GM23248 (cell line): ENCODE measurements at regions not wholly inside any gene's neighbourhood (a gene's known extent, or its start where the extent isn't known, plus 50 kb on each side); places are given as distances from the start of the nearest gene placed in this dataset.
A peak's percentile ranks its signal among the peaks of the same experiment; 100 is the strongest.
"Not testable (repeated sequence)": the region's sequence is repeated elsewhere in the genome, so short reads cannot be mapped to it uniquely, and the experiment has no call there.

Experiments used
- DNase-seq: peaks from one replicate; pipeline ENCODE4 v3.0.0-alpha.2; 2015
- H2AFZ ChIP-seq: fragments of 200-600 bp; sonication (generic); 2 replicates; pipeline ENCODE4 v1.6.1; 2016; ENCODE audit warnings: antibody characterized with exemption
- H3F3A ChIP-seq: fragments of 200-600 bp; sonication (generic); 2 replicates; pipeline ENCODE4 v1.6.1; 2016; ENCODE audit warnings: mild to moderate bottlenecking, antibody characterized with exemption, mixed run types; ENCODE audit not compliant: insufficient read depth
- H3K27ac ChIP-seq: fragments of 200-600 bp; sonication (generic); 2 replicates; pipeline ENCODE4 v1.5.1; 2016; ENCODE audit warnings: mild to moderate bottlenecking
- H3K27me3 ChIP-seq: fragments of 200-600 bp; sonication (generic); replicated peaks from 2 replicates; pipeline ENCODE4 v1.6.1; 2016; ENCODE audit warnings: mild to moderate bottlenecking; ENCODE audit not compliant: insufficient read depth
- H3K36me3 ChIP-seq: fragments of 200-600 bp; sonication (generic); 2 replicates; pipeline ENCODE4 v1.6.1; 2016; ENCODE audit warnings: low read depth, mild to moderate bottlenecking
- H3K4me1 ChIP-seq: fragments of 200-600 bp; sonication (generic); 2 replicates; pipeline ENCODE4 v1.6.1; 2016; ENCODE audit warnings: mild to moderate bottlenecking; ENCODE audit not compliant: insufficient read depth
- H3K4me2 ChIP-seq: fragments of 200-600 bp; sonication (generic); one replicate; pipeline ENCODE4 v1.6.1; 2016; ENCODE audit warnings: mild to moderate bottlenecking; ENCODE audit not compliant: unreplicated experiment
- H3K4me3 ChIP-seq: fragments of 200-600 bp; sonication (generic); 2 replicates; pipeline ENCODE4 v1.5.1; 2016; ENCODE audit warnings: mild to moderate bottlenecking
- H3K79me2 ChIP-seq: fragments of 200-600 bp; sonication (generic); 2 replicates; pipeline ENCODE4 v1.6.1; 2016; ENCODE audit warnings: mild to moderate bottlenecking; ENCODE audit not compliant: insufficient read depth
- H3K9ac ChIP-seq: fragments of 200-600 bp; sonication (generic); 2 replicates; pipeline ENCODE4 v1.6.1; 2016; ENCODE audit warnings: mild to moderate bottlenecking
- H3K9me2 ChIP-seq: fragments of 200-600 bp; sonication (generic); 2 replicates; pipeline ENCODE4 v1.6.1; 2016; ENCODE audit warnings: mixed run types, mild to moderate bottlenecking, moderate library complexity; ENCODE audit not compliant: insufficient read depth
- H3K9me3 ChIP-seq: fragments of 200-600 bp; sonication (generic); one replicate; pipeline ENCODE4 v1.6.1; 2017; ENCODE audit warnings: low read depth
- H4K20me1 ChIP-seq: fragments of 200-600 bp; sonication (generic); 2 replicates; pipeline ENCODE4 v1.6.0; 2016; ENCODE audit not compliant: insufficient read depth
- EZH2 ChIP-seq: fragments of 200-600 bp; sonication (generic); IDR thresholded peaks from 2 replicates; pipeline ENCODE4 v1.6.1; 2018; ENCODE audit warnings: antibody characterized with exemption, mild to moderate bottlenecking; ENCODE audit not compliant: insufficient read depth, poor library complexity, severe bottlenecking
- EZH2phosphoT487 ChIP-seq: fragments of 200-600 bp; sonication (generic); IDR thresholded peaks from 2 replicates; pipeline ENCODE4 v1.6.1; 2018; ENCODE audit warnings: antibody characterized with exemption, moderate library complexity, mild to moderate bottlenecking, low read depth; ENCODE audit not compliant: insufficient read depth
- WGBS, 2 experiments: methylation state at CpG; one replicate each; pipeline ENCODE4 v1.1.6; 2015 to 2017; ENCODE audit warnings: low lambda C conversion rate in 2 of 2, low coverage in 1 of 2; ENCODE audit errors: missing lambda C conversion rate in 2 of 2; 5-methylcytosine and 5-hydroxymethylcytosine counted together
- in situ Hi-C: fragments of 300-500 bp; cut with MboI; formaldehyde crosslinking; loops from 2 replicates; pipeline ENCODE4 v1.15.0; 2020

GRCh38 chr15:77881950-77882349 is 195.6 kb downstream of the TBC1D2B start:
- Histone ChIP-seq H3K27ac (no peak overlapping the region), H3K9me2 (no peaks in the 10 kb centered on the region), H2AFZ (no peak overlapping the region), H3K9ac (no peak overlapping the region), H3K4me3 (no peak overlapping the region), H3K9me3 (no peaks in the 10 kb centered on the region), H4K20me1 (no peaks in the 10 kb centered on the region), H3K4me2 (no peak overlapping the region), H3K36me3 (no peaks in the 10 kb centered on the region), H3F3A (no peaks in the 10 kb centered on the region), H3K27me3 (no peaks in the 10 kb centered on the region), H3K79me2 (no peaks in the 10 kb centered on the region), H3K4me1 (no peaks in the 10 kb centered on the region)
- no peak for DNase-seq
- TF ChIP-seq EZH2 (no peak), EZH2phosphoT487 (no peak)
- 91 to 95% methylated on average over 5 of the region's 5 CpGs for WGBS, 2 experiments
- in situ Hi-C loops: no loop called here

GRCh38 chr15:77881535-77881934 is 196.0 kb downstream of the TBC1D2B start:
- H3K27me3 ChIP-seq, H4K20me1 ChIP-seq, H3K4me1 ChIP-seq, H2AFZ ChIP-seq, DNase-seq, H3K36me3 ChIP-seq, H3K27ac ChIP-seq, H3K9me3 ChIP-seq, H3F3A ChIP-seq, H3K4me3 ChIP-seq, H3K4me2 ChIP-seq, H3K79me2 ChIP-seq, in situ Hi-C loops, H3K9me2 ChIP-seq, H3K9ac ChIP-seq: not testable (repeated sequence)
- 85 to 87% methylated on average over 7 to 15 of the region's 16 CpGs for WGBS, 2 experiments

- H3K9me3 ChIP-seq, H3K36me3 ChIP-seq, H3K79me2 ChIP-seq, H3K27me3 ChIP-seq, H2AFZ ChIP-seq, H3K4me3 ChIP-seq, in situ Hi-C loops, H3K4me2 ChIP-seq, H3F3A ChIP-seq, H3K27ac ChIP-seq, H3K9ac ChIP-seq, H3K4me1 ChIP-seq, H4K20me1 ChIP-seq, H3K9me2 ChIP-seq: not testable (repeated sequence)
- WGBS, 2 experiments: 38 to 54% methylated on average over 3 to 4 of the region's 6 CpGs
- DNase-seq: peak; percentile 48
Observed at GRCh38 chr15:77879466-77879865, 198.0 kb downstream of the TBC1D2B start.

- Histone ChIP-seq H3K4me1 (no peaks in the 10 kb centered on the region), H3K27me3 (no peaks in the 10 kb centered on the region), H3K4me3 (no peak overlapping the region), H4K20me1 (no peaks in the 10 kb centered on the region), H3K9me2 (no peaks in the 10 kb centered on the region), H3K27ac (no peak overlapping the region), H3K36me3 (no peaks in the 10 kb centered on the region), H2AFZ (no peak overlapping the region), H3K9ac (no peak overlapping the region), H3K79me2 (no peaks in the 10 kb centered on the region), H3K9me3 (no peaks in the 10 kb centered on the region), H3F3A (no peaks in the 10 kb centered on the region), H3K4me2 (no peak overlapping the region)
- in situ Hi-C loops: no loop called here
- WGBS, 2 experiments: 54 to 62% methylated on average over 2 to 5 of the region's 5 CpGs
- TF ChIP-seq EZH2 (no peak), EZH2phosphoT487 (no peak)
- DNase-seq: no peak
Observed at GRCh38 chr15:77877869-77878577, 199.5 kb downstream of the TBC1D2B start.

GRCh38 chr15:77876107-77876820 is 201.2 kb downstream of the TBC1D2B start:
- H3F3A ChIP-seq, in situ Hi-C loops, H3K9me2 ChIP-seq, H4K20me1 ChIP-seq, H3K9ac ChIP-seq, H2AFZ ChIP-seq, H3K79me2 ChIP-seq, H3K36me3 ChIP-seq, H3K4me3 ChIP-seq, H3K9me3 ChIP-seq, H3K4me1 ChIP-seq, H3K27me3 ChIP-seq, H3K27ac ChIP-seq, H3K4me2 ChIP-seq, DNase-seq: not testable (repeated sequence)
- 55 to 69% methylated on average over 3 to 4 of the region's 9 CpGs for WGBS, 2 experiments

GRCh38 chr15:77875066-77875721 is 202.3 kb downstream of the TBC1D2B start:
- DNase-seq: peak; percentile 55
- 40% methylated on average over 13 of the region's 13 CpGs for WGBS, 2 experiments
- H3K36me3 ChIP-seq, H3K4me3 ChIP-seq, H3K79me2 ChIP-seq, H3K9me3 ChIP-seq, H3K9ac ChIP-seq, H3K27ac ChIP-seq, H3F3A ChIP-seq, H3K4me2 ChIP-seq, H3K9me2 ChIP-seq, H2AFZ ChIP-seq, in situ Hi-C loops, H3K4me1 ChIP-seq, H3K27me3 ChIP-seq, H4K20me1 ChIP-seq: not testable (repeated sequence)
